Endothelial cell (in vitro differentiated cells): ENCODE measurements at regions not wholly inside any gene's neighbourhood (a gene's known extent, or its start where the extent isn't known, plus 50 kb on each side); places are given as distances from the start of the nearest gene placed in this dataset.
A peak's percentile ranks its signal among the peaks of the same experiment; 100 is the strongest.
"Not testable (repeated sequence)": the region's sequence is repeated elsewhere in the genome, so short reads cannot be mapped to it uniquely, and the experiment has no call there.

ENCODE experiments used
- DNase-seq: peaks from one replicate; pipeline ENCODE4 v3.0.0; 2021; ENCODE audit warnings: low spot score
- H3K27ac Mint-ChIP-seq: one replicate; pipeline ENCODE4 v1.8.0; 2021; ENCODE audit warnings: mixed read lengths, inconsistent platforms; ENCODE audit not compliant: unreplicated experiment
- H3K27me3 Mint-ChIP-seq: one replicate; pipeline ENCODE4 v1.8.0; 2021; ENCODE audit warnings: mild to moderate bottlenecking, moderate library complexity, mixed read lengths, inconsistent platforms; ENCODE audit not compliant: unreplicated experiment
- H3K36me3 Mint-ChIP-seq: one replicate; pipeline ENCODE4 v1.8.0; 2021; ENCODE audit warnings: mild to moderate bottlenecking, low read depth, mixed read lengths, inconsistent platforms; ENCODE audit not compliant: unreplicated experiment
- H3K4me1 Mint-ChIP-seq: one replicate; pipeline ENCODE4 v1.8.0; 2021; ENCODE audit warnings: mild to moderate bottlenecking, mixed read lengths, inconsistent platforms; ENCODE audit not compliant: unreplicated experiment
- H3K4me3 Mint-ChIP-seq: one replicate; pipeline ENCODE4 v1.8.0; 2021; ENCODE audit warnings: mild to moderate bottlenecking, mixed read lengths, inconsistent platforms; ENCODE audit not compliant: unreplicated experiment
- H3K9me3 Mint-ChIP-seq: one replicate; pipeline ENCODE4 v1.8.0; 2021; ENCODE audit warnings: mixed read lengths, inconsistent platforms; ENCODE audit not compliant: unreplicated experiment
- CTCF ChIP-seq: fragments of 200-600 bp; sonication (generic); IDR thresholded peaks from one replicate; pipeline ENCODE4 v1.5.0; 2021; ENCODE audit warnings: antibody characterized with exemption; ENCODE audit not compliant: unreplicated experiment

GRCh38 chr15:38810686-38811085 lies 246.1 kb upstream of the RASGRP1 start:
- Mint-ChIP-seq H3K4me1 (peaks cover 7% of the 10 kb centered on the region), H3K4me3 (no peak overlapping the region), H3K9me3 (no peaks in the 10 kb centered on the region), H3K27me3 (no peaks in the 10 kb centered on the region), H3K27ac (no peak overlapping the region), H3K36me3 (no peaks in the 10 kb centered on the region)
- no peak for DNase-seq
- no peak for TF ChIP-seq CTCF

GRCh38 chr15:38814254-38814653 lies 249.6 kb upstream of the RASGRP1 start:
- H3K9me3 Mint-ChIP-seq, H3K4me1 Mint-ChIP-seq: not testable (repeated sequence)

GRCh38 chr15:38814891-38815290 lies 250.3 kb upstream of the RASGRP1 start:
- no peak overlapping the region for H3K4me3 Mint-ChIP-seq
- peaks cover 7% of the 10 kb centered on the region for H3K4me1 Mint-ChIP-seq
- H3K36me3 Mint-ChIP-seq = no peaks in the 10 kb centered on the region

More at GRCh38 chr15:38814254-38814653, 249.6 kb upstream of the RASGRP1 start:
- H3K4me3 Mint-ChIP-seq, H3K36me3 Mint-ChIP-seq, H3K27ac Mint-ChIP-seq, H3K27me3 Mint-ChIP-seq, DNase-seq: not testable (repeated sequence)

GRCh38 chr15:38817427-38818156 lies 253.0 kb upstream of the RASGRP1 start:
- H3K4me1 Mint-ChIP-seq = no peaks in the 10 kb centered on the region
- H3K27me3 Mint-ChIP-seq = peaks cover 2% of the 10 kb centered on the region
- DNase-seq = peak; percentile 90
- H3K27ac Mint-ChIP-seq = no peak overlapping the region
- no peak overlapping the region for H3K4me3 Mint-ChIP-seq
- H3K9me3 Mint-ChIP-seq = no peaks in the 10 kb centered on the region
- no peaks in the 10 kb centered on the region for H3K36me3 Mint-ChIP-seq
- peak; percentile 98 for TF ChIP-seq CTCF

More at GRCh38 chr15:38814891-38815290, 250.3 kb upstream of the RASGRP1 start:
- no peaks in the 10 kb centered on the region for H3K27me3 Mint-ChIP-seq
- no peak for DNase-seq
- no peak overlapping the region for H3K27ac Mint-ChIP-seq
- no peaks in the 10 kb centered on the region for H3K9me3 Mint-ChIP-seq
- TF ChIP-seq CTCF = no peak

- H3K36me3 Mint-ChIP-seq = no peaks in the 10 kb centered on the region
- H3K4me3 Mint-ChIP-seq = no peak overlapping the region
- no peak overlapping the region for H3K27ac Mint-ChIP-seq
- no peaks in the 10 kb centered on the region for H3K4me1 Mint-ChIP-seq
- peaks cover 2% of the 10 kb centered on the region for H3K27me3 Mint-ChIP-seq
- no peak for DNase-seq
- no peak for TF ChIP-seq CTCF
- H3K9me3 Mint-ChIP-seq = no peaks in the 10 kb centered on the region
Measured at GRCh38 chr15:38818157-38818790, 253.7 kb upstream of the RASGRP1 start.
